HG02840 (cell line): ENCODE measurements at regions not wholly inside any gene's neighbourhood (a gene's known extent, or its start where the extent isn't known, plus 50 kb on each side); places are given as distances from the start of the nearest gene placed in this dataset.

Experiments used
- ATAC-seq: cut with Tn5 transposase; IDR thresholded peaks from one replicate; pipeline ENCODE4 v1.9.1; 2021; ENCODE audit warnings: mild to moderate bottlenecking, moderate library complexity, moderate number of reproducible peaks; ENCODE audit not compliant: unreplicated experiment, low FRiP score

- no peak for ATAC-seq
Observed at GRCh38 chr6:71395731-71396409, 107.3 kb downstream of the OGFRL1 start.

GRCh38 chr6:71396410-71396801, 107.8 kb downstream of the OGFRL1 start:
- peak; percentile 76 for ATAC-seq

DNA sequence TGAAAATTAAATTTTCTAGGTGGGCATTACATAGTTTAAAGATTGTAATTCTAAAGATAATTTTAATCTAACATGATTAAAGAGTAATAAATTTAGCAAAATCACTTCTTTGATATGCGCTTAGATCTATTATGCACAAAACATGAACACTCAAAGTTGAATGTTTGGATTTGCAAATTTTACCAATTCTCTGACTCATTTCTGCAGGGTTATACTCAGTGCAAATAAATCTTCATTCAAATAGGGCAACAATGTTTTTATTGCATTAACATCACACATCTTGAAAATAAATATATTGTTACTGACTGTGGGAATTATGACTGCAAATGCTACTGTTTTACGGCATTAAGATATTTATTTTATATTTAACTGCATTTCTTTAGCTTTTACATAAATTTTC, 110.7 kb downstream of the OGFRL1 start:
- no peak for ATAC-seq

DNA sequence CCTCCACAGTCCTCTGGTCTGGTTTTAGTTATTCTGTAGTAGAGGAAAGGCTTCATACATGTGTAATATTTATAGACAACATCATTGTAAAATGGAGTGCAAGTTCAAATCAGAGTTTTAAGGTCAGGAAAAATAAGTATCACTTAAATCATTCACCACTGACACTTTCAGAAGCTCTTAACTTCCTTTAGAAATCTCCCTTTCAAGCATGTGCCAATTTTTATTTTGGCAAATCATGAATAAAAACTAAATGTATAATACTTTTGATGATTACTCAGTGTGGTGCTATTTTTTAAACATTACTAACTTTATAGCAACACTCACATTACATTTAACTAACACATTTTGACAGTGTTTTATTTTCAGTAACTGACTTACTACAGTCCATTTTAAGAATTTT, 112.2 kb downstream of the OGFRL1 start:
- ATAC-seq: no peak

GRCh38 chr6:71402096-71402495, 113.5 kb downstream of the OGFRL1 start:
- ATAC-seq: no peak

GRCh38 chr6:71403422-71404134, 115.0 kb downstream of the OGFRL1 start:
- no peak for ATAC-seq

GRCh38 chr6:71404145-71404966, 115.7 kb downstream of the OGFRL1 start:
- ATAC-seq: no peak

DNA sequence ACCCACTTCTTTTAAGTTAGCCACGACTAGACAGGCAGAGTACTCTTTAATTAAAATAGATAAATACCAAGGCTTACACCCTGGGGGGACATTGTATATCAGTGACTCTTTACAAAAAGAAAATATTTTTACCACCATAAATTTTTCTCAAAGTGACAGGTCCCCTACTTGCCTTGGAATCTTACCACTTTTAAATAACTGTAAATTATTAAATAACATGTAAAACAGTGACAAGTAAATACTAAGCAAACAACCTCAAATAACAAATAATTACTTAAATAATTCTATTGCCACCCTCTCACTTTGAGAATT, 116.3 kb downstream of the OGFRL1 start:
- no peak for ATAC-seq

DNA sequence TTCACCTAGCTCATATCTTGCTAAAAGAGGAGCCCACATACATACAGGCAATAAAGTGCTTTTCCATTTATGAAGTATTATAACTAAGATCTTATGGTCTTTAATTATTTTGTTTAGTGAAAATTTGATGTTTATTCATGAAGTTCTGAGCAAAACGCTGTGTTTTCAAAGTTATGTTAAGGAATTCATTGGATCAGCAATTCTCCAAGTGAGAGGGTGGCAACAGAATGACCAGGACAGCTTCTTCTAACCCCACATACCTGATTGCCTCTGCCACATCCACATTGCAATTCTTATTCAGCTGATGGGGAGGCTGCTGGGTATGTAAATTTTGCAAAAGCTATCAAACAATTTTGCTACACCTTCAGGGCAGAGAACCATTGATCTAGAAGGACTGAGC, 116.8 kb downstream of the OGFRL1 start:
- no peak for ATAC-seq

DNA sequence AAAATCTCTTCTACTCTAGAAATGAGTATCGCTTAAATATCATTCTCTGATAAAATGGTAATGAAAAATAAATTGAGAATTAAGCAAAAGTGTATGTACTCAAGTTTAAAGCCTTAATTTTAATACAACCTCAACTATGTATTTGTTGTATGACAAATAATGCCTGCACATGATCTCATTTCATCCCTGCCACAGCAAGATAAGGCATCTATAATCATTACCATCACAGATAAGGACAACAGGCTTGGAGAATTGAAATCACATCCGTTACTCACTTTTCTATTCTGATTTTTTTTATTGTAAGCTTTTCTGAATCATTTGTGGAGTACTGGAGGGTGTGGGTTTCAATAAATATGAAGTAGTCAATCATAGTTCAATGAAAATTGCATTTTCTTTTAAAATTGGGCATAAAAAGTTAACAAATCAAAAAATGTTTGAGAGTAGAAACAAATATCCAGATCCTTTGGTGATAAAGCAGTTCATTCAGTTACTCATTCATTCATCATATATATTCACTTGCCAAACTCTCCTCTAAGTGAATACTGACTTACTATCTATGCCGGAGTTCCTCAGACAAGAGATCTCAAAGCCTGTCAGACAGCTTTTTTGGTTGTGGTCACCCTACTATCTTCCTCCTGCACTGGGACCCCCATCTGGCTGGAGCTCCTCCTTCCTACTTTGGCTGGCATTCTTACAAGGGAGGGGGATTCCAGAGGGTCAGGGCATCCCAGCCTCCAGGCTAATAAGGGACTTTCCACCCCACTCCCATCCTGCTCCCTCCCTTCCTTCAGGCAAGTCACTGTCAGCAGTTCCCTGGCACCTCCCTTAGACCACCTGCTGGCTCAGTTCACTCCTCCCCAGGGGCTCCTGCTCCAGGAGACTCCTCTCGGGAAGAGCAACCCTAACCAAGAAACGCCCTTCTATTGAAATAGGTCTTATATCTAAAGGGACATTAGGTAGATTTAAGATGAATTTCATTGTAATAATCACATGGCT, 118.6 kb downstream of the OGFRL1 start:
- ATAC-seq: no peak

DNA sequence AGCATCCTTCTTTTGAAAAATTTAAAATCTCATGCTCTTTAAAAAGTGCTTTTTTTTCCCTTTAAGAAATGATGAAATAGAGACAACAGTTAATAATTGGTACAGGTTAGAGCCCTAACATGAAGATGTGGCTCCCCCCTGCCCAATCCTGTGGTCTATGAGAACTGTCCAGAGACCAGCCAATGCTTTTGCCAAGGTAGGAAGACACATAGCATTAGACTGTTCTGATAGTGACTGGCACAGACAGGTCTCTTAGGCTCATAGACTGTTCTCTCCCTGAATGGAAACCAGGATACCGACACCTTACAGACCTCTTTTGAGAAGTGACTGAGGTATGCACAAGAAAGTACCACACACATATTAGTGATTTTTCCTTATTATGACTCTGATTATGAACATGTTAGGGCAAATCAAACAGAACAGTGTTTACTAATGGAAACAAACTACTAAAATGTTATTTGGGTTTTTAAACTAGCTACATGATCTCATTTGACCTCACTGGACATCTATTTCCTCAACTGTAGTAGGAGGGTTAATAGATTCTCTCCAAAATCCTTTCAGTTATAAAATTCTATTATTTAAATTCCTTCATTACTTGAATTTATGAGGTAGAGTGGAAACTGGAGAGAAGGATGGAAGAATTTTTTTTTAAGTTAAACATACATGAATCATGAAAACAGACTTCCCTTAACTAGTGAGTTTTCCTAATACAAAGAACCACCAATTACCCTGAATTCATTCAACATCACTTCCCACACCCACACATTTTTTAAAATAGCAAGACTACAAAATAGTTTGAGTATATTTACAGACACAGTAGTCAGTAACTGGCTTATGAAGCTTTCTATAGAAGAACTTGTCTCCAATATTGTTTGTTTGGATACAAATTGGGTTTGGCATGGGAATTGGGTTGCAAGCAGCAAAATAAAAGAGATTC, 120.4 kb downstream of the OGFRL1 start:
- ATAC-seq: no peak

DNA sequence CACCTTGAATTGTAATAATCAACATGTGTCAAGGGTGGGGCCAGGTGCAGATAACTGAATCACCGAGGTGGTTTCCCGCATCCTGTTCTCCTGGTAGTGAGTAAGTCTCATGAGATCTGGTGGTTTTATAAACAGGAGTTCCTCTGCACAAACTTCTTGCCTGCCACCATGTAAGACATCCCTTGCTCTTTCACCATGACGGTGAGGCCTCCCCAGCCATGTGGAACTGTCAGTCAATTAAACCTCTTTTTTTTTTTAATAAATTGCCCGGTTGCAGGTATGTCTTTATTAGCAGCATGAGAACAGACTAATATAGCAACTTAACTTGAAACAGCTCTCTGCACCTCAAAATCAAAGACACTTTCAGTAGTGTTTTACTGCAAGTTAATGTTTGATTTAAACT, 121.6 kb downstream of the OGFRL1 start:
- no peak for ATAC-seq

DNA sequence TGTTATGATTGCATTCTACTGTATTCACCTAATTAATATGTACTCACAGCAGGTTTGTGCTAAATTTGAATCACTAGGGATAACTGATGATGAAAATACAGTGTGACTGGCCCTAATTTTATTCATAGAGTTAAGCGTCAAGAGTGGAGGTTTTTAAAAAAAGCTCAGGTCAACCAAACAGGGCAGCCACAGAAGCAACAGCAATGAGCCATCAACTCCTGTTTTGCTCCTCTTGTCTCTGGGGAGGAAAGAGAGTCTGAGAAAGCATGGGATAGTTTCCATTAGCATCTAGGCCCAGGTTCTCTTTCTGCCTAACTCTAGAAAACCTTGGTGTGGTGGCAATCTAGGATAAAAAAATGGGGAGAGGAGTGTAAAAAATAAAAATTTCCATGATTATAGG, 122.1 kb downstream of the OGFRL1 start:
- ATAC-seq: no peak

GRCh38 chr6:71411882-71412281, 123.3 kb downstream of the OGFRL1 start:
- ATAC-seq: no peak

DNA sequence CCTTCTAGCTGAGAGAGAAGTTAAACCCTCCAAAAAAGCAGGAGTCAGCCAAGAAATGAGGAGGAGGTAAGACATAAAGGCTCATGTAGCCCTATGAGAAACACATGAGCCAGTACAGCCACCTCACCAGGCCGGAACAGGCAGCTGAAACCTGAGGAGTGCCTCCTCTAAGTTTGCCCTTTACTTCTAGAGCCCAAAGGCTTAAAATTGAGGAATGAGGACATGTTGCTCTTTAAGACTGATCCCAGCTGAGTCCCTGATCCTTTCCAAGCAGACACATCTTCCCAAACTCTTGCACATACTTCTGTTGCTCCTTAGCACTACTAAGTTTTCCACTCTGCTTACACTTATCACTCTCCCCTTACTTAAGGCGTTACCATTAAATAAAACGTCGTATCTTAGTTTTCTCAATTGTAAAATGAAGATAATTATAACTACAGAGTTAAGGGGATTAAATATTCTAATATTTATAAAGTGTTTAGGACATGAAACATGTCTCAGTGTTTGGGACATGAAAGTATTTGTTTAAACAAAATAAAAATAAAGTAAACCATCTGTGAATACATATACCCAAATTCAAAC, 124.0 kb downstream of the OGFRL1 start:
- no peak for ATAC-seq

GRCh38 chr6:71414486-71414885, 125.9 kb downstream of the OGFRL1 start:
- no peak for ATAC-seq

DNA sequence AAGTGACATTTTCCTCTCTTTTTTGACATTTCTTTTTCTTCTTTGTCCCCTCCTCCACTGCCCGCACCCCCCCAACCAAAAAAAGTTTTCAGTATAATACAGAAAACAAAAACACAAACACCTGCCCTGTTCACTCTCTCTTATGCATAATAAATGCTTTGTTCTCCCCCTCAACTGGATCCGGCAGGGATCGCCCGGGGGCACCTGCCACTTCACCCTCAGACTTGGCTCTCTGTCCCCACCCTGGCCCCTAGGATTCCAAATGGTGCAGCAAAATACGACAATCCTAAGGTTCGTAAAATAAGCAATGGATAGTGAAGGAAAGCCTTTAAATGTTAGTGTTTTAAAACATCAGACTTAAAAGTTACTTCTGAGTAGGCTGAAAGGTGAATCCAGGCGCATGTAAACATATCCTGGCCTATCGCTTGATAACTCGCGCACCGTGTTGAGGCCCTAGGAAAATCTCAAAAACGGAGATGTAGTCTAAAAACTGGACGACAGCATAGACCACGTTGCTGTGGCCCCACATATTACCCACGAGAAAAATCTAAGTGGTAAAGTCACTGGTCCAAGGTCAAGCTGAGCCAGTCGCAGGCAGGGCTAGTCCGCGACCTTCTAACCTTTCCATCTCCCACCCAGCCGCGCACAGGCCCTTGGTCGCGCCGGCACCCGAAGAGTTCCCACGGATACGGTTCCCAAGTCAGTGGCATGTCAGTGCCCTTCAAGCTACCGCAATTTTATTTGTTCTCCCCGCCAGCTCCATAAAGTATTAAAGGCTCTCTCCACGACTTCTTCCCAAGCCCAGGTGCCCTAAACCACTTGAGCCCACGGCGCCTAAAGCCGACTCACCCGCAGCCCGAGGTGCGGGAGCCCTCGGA, 130.8 kb downstream of the OGFRL1 start:
- ATAC-seq: no peak

DNA sequence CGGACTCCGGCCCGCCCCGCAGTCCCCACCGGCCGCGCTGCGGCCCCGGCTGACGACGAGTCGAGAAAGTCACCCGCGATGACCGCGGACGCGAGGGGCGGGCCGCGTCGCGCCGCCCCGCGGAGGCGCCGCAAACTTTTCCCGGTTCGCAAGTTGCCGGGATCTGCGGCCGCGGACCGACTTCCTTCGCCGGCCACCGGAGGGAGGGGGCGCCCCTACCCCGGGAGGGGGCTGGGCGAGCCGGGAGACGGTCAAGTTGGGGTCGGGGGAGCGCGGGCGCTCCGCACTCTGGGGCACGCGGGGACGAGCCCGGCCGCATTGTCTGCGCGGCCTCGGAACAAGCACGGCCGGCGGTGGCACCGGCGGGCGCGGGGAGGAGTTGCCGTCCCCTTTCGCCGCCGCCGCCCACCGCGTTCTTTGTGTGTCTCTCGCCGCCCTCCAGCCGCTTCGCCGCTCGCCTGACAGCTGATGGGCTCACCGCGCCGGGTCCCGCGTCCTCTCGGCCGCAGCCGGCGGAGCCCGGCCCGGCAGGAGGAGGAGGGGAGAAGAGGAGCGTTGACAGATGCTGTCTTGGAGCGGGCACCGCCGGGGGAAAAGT, 131.6 kb downstream of the OGFRL1 start:
- ATAC-seq: no peak
